GM12891 (cell line): ENCODE measurements at regions not wholly inside any gene's neighbourhood (a gene's known extent, or its start where the extent isn't known, plus 50 kb on each side); places are given as distances from the start of the nearest gene placed in this dataset.
A peak's percentile ranks its signal among the peaks of the same experiment; 100 is the strongest.
"Not testable (repeated sequence)": the region's sequence is repeated elsewhere in the genome, so short reads cannot be mapped to it uniquely, and the experiment has no call there.

ENCODE experiments used
- DNase-seq: peaks from one replicate; pipeline ENCODE4 v3.0.0; 2011; ENCODE audit warnings: low spot score; ENCODE audit not compliant: insufficient read length
- FAIRE-seq: peaks from 2 replicates; lab custom pipeline; 2011; peaks lifted over from hg19 to GRCh38; lab: Jason Lieb, UNC
- PAX5 ChIP-seq: IDR thresholded peaks from 2 replicates; pipeline ENCODE4 v1.6.1; 2011; ENCODE audit warnings: low read length, moderate library complexity, mild to moderate bottlenecking; ENCODE audit not compliant: insufficient read depth, severe bottlenecking
- POLR2A ChIP-seq: IDR thresholded peaks from 2 replicates; pipeline ENCODE4 v1.6.1; 2011; ENCODE audit warnings: low read depth, low read length, control low read depth
- POLR2AphosphoS5 ChIP-seq: IDR thresholded peaks from 2 replicates; pipeline ENCODE4 v1.6.1; 2011; ENCODE audit warnings: low read depth, low read length, control low read depth
- POU2F2 ChIP-seq: IDR thresholded peaks from 2 replicates; pipeline ENCODE4 v1.6.1; 2011; ENCODE audit warnings: low read depth, mild to moderate bottlenecking, control low read depth, low read length, moderate library complexity
- SPI1 ChIP-seq: IDR thresholded peaks from 2 replicates; pipeline ENCODE4 v1.6.1; 2011; ENCODE audit warnings: low read depth, low read length, control low read depth
- TAF1 ChIP-seq: IDR thresholded peaks from 2 replicates; pipeline ENCODE4 v1.6.1; 2011; ENCODE audit warnings: low read depth, low read length, control low read depth

DNA sequence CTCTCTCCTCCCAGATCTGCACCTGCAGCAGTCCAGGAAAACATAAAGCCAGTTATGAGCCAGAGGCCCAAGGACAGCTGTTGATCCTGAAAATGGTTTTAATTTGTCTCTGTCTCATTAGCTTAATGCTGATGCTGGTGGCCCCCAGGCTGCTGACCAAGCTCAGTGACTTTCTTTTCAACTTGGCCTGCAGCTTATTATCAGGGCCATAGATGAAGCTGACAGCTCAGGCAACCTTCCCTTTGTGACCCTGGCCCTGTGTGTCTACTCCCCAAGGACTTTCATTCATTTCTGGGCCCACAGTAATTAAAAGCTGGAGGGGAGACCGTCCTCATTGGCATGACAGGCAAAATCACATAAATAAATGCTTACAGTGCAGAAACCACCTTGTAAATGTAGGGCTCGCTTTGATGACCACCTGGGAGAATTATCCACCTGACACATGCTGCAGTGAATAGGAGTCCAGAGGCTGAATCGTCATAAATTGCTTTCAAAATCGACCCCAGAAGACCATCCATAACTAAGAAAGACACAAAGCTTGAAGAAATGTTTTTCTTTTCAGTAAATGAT is 138.5 kb downstream of the NPY start:
- FAIRE-seq (no peak), DNase-seq (no peak)
- TF ChIP-seq PAX5 (no peak), POU2F2 (no peak), POLR2A (no peak), POLR2AphosphoS5 (no peak), TAF1 (no peak), SPI1 (no peak)

DNA sequence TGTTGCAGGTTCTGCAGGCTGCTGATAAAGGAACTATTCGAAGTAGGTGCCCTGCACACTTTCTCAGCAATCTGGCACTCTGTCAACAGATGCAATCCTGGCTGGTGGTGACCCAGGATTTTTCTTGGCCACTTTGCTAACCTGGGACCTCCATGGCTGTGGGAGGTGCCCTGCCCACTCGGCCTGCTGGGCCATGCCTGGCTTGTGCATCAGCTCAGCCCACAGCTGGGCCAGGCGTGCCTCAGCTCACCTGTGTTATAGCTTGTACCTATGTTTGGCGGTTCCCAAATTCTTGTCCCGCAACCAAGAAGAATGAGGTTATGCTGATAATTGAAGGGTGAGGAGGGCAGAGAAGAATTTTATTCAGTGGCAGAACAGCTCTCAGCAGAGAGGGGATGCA is 141.7 kb downstream of the NPY start:
- no peak for FAIRE-seq

DNA sequence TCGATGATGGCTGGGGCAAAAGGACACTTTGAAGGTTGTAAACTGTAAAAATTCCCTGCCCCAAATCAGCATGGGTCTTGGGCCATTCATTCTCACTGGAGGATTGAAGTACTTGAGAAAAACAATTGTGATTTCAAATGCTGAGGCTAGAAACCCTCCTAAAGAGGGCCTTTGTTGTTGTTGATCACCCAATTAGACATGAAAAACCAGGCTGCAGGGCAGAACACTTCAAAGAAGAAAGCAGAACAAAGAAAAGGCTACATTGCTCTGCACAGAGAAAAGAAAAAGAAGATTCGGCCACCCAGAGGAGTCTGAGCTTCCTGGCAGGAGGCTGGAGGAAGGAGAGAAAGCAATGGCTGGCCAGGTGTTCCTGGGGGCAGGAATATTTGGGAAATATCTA is 143.1 kb downstream of the NPY start:
- DNase-seq, result no peak
- FAIRE-seq, result no peak
- no peak for TF ChIP-seq TAF1
- TF ChIP-seq SPI1, result no peak
- TF ChIP-seq POLR2AphosphoS5, result no peak
- no peak for TF ChIP-seq PAX5
- no peak for TF ChIP-seq POLR2A
- TF ChIP-seq POU2F2, result no peak

More for the DNA sequence above, 141.7 kb downstream of the NPY start:
- no peak for DNase-seq
- TF ChIP-seq POU2F2, result no peak
- no peak for TF ChIP-seq TAF1
- no peak for TF ChIP-seq POLR2AphosphoS5
- no peak for TF ChIP-seq PAX5
- TF ChIP-seq POLR2A, result no peak
- TF ChIP-seq SPI1, result no peak

DNA sequence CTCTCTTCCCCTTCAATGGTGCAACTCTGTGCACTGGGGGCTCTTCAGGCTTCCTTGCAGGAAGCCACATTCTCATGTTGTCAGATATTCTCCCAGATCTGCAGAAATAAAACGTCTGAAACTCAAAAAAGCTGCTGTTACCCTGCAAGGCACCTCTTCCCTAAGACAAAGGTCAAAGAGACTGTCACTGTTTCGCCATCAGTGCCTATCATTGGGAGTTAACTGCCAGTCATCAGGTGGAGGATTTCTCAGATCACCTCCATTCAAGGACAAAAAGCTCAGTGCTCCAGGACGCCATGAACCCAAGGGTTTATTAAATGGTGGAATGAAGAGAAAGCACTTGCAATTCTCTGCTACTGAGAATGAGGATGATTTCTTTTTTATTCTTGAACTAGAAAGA is 144.6 kb upstream of the PALS2 start:
- FAIRE-seq (no peak), DNase-seq (no peak)
- TF ChIP-seq TAF1 (no peak), PAX5 (no peak), POU2F2 (no peak), SPI1 (no peak), POLR2AphosphoS5 (no peak), POLR2A (no peak)

DNA sequence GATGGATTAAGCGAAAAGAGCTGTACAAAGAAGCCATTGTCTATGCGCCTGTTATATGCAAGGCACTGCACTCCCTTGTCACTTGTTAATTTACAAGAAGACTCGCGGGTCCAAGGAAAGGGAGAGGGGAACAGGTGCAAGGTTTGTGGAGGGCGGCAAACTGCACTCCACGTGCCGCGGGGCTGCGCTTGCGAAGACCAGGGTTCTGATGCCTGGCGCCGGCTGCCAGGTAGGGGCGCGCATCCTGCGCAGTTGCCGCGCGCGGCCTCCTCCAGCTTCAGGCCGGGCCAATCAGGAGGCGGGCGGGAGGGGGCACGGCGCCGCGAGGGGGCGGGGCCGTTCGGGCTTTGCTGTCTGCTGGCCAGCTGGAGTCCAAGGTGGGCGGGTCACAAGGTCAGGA is 140.6 kb upstream of the PALS2 start:
- TF ChIP-seq POLR2A, result no peak
- no peak for TF ChIP-seq PAX5
- TF ChIP-seq POLR2AphosphoS5, result no peak
- TF ChIP-seq TAF1, result no peak
- no peak for TF ChIP-seq POU2F2
- TF ChIP-seq SPI1, result no peak
- FAIRE-seq, result no peak

DNA sequence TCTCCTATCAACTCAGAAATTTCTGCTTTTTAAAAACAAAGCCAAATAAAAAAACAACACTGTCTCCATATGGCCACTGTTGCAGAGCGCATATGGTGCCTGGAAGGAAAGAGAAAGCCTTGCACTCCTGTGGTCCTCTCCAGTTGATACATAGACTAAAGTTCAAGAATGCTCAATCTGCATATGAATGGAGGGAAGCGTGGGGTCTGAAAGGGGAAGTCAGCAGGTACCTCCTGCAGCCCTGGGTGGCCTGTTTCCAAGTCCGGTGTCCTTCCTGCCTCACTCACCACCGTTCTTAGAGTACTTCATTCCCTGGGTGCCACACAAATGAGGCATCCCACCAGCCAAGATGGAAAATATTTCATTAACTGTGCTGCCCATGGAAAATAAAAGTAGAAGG is 138.3 kb upstream of the PALS2 start:
- no peak for FAIRE-seq
- DNase-seq, result no peak
- peak; percentile 55 for TF ChIP-seq SPI1
- TF ChIP-seq POLR2AphosphoS5, result no peak

More for the DNA sequence above, 140.6 kb upstream of the PALS2 start:
- DNase-seq, result no peak

DNA sequence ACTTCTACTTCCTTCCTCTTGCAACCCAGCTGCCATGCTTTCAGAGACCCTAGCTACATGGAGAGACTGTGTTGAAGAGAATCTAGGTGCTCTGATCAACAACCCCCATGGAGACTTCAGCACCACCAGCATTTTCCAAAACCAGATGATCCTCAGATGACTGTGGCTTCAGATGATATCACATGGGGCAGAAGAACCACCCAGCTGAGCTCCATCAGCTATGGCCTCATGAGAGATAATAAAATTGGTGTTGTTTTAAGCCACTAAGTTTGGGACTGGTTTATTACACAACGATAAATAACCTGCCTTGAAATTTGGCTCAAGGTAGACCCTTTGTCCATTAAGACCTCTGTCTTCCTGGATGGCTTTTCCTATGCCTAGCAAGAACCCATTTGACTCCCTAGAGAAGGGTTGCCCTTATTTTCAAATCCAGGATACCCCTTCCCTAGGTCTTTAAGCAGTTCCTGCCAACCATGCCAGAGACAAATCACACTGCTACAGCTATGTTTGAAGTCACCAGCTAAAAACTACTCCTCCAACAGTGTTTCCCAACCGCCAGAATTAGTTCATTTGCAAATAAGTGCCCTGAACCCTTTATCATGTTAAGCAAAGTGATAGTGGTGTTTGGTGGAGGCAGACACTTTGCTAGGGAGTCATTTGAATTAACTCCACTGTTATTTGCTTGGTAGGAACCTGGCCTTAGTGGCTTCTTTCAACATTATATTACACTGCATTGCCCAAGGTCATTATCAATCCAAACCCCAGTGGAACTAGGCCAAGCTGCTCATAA is 136.9 kb upstream of the PALS2 start:
- FAIRE-seq, result peak; percentile 13
- no peak for DNase-seq
- TF ChIP-seq POLR2A (no peak), PAX5 (no peak), SPI1 (no peak), POU2F2 (no peak), POLR2AphosphoS5 (no peak), TAF1 (no peak)

DNA sequence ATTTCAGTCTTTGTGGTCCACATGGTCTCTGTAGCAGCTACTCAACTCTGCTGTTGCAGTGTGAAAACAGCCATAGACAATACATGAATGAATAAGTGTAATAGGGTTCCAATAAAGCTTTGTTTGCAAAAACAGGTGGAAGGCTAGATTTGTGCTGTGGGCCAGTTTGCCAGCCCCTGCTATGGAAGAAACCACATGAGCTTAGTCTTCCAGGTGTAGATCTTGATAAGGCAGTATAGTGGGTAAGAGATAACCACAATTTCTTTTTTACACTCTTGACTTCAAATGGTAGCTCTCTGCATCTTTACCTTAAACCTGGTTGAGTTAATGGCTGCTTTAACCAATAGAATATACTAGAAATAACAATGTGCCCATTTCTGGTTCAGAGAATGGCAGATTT is 135.0 kb upstream of the PALS2 start:
- FAIRE-seq (no peak), DNase-seq (no peak)
- no peak for TF ChIP-seq PAX5
- no peak for TF ChIP-seq SPI1
- no peak for TF ChIP-seq POLR2AphosphoS5
- no peak for TF ChIP-seq POU2F2
- TF ChIP-seq POLR2A, result no peak

DNA sequence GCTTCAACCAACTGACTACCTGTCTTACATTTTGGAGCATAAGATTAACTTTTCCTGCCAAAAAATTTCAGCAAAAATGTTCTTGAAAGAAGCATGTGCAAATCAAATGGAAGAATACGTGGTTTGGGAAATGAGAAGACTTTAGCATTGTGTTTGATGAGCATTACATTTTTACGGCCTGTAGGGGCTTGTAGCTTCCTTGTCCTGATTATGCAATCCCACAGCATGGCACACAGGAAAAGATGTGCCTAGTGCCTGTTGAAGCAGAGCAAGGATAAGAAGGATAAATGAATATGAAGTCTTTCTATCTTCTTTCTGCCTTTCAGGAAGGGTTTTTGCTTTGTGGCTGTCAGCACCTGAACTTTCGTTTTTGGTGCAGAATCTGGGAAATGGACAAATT is 134.1 kb upstream of the PALS2 start:
- not testable (repeated sequence) for DNase-seq, FAIRE-seq

DNA sequence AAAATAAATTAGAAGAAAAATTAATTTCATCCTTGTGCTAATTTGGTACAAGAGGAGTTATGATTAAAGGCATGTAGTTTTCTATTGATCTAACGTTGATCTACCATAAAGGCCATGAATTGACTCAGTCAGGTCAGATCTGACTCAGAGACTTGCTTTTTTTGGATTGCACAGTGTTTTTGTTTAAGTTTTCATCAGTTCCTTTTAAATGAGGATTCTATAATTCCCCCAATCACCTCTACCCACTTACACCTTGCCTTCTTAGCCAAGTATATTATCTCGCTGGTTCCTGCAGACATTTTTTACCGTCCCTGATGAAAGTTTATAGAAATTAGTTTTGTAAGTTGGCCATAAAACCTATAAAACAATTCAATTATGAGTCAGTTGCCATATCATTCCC is 132.4 kb upstream of the PALS2 start:
- FAIRE-seq, result no peak
- TF ChIP-seq SPI1 (peak; percentile 53; the same call in 1 of the 2 replicates), TAF1 (no peak)
- DNase-seq, result no peak
